ENCODE measurements at regions not wholly inside any gene's neighbourhood (a gene's known extent, or its start where the extent isn't known, plus 50 kb on each side); places are given as distances from the start of the nearest gene placed in this dataset.

- TF ChIP-seq POLR2A (IDR thresholded peaks at IDR 0.05) (no peak), POLR2AphosphoS5 (IDR thresholded peaks at IDR 0.05) (no peak), EP300 (IDR thresholded peaks at IDR 0.05) (no peak)
- TF ChIP-seq, protein P1, sequence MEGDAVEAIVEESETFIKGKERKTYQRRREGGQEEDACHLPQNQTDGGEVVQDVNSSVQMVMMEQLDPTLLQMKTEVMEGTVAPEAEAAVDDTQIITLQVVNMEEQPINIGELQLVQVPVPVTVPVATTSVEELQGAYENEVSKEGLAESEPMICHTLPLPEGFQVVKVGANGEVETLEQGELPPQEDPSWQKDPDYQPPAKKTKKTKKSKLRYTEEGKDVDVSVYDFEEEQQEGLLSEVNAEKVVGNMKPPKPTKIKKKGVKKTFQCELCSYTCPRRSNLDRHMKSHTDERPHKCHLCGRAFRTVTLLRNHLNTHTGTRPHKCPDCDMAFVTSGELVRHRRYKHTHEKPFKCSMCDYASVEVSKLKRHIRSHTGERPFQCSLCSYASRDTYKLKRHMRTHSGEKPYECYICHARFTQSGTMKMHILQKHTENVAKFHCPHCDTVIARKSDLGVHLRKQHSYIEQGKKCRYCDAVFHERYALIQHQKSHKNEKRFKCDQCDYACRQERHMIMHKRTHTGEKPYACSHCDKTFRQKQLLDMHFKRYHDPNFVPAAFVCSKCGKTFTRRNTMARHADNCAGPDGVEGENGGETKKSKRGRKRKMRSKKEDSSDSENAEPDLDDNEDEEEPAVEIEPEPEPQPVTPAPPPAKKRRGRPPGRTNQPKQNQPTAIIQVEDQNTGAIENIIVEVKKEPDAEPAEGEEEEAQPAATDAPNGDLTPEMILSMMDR (IDR thresholded peaks at IDR 0.05): no peak
Observed at GRCh38 chr15:77741106-77741505, 108.4 kb upstream of the LINGO1 start.
